Esophagus muscularis mucosa (tissue), 4 donors: ENCODE measurements at regions not wholly inside any gene's neighbourhood (a gene's known extent, or its start where the extent isn't known, plus 50 kb on each side); places are given as distances from the start of the nearest gene placed in this dataset.
A peak's percentile ranks its signal among the peaks of the same experiment; 100 is the strongest.

Experiments
- DNase-seq: peaks from one replicate; pipeline ENCODE4 v3.0.0-alpha.2; 2017; ENCODE audit errors: extremely low spot score
- H3K27ac ChIP-seq, 4 donors: fragments of 200-600 bp; sonication (generic); replicated peaks in 1 of 4; 1 replicate in 3 of 4; 2 replicates in 1 of 4; pipeline ENCODE4 v1.5.1; 2016 to 2019; ENCODE audit warnings: mild to moderate bottlenecking in 1 of 4
- H3K27me3 ChIP-seq, 4 donors: fragments of 200-600 bp; sonication (generic); one replicate each; pipeline versions ENCODE4 v1.5.1 to v1.6.0; 2016 to 2019
- H3K36me3 ChIP-seq, 4 donors: fragments of 200-600 bp; sonication (generic); one replicate each; pipeline ENCODE4 v1.5.1; 2016 to 2019
- H3K4me1 ChIP-seq, 4 donors: fragments of 200-600 bp; sonication (generic); one replicate each; pipeline ENCODE4 v1.5.1; 2016 to 2019
- H3K4me3 ChIP-seq, 4 donors: fragments of 200-600 bp; sonication (generic); 1 replicate in 2 of 4; 2 replicates in 2 of 4; pipeline ENCODE4 v1.5.1; 2016 to 2019; ENCODE audit warnings: mild to moderate bottlenecking in 4 of 4, moderate library complexity in 1 of 4
- H3K9me3 ChIP-seq, 4 donors: fragments of 200-600 bp; sonication (generic); 1 replicate in 3 of 4; 2 replicates in 1 of 4; pipeline ENCODE4 v1.5.1; 2016 to 2019
- CTCF ChIP-seq, 3 experiments: fragments of 200-600 bp in 2 of 3; fragments of 450-650 bp in 1 of 3; sonication (generic) in 2 of 3; IDR thresholded peaks; one replicate each; pipeline ENCODE4 v1.5.1; 2017 to 2019; ENCODE audit warnings: antibody characterized with exemption in 3 of 3, mild to moderate bottlenecking in 2 of 3, moderate library complexity in 1 of 3
- EP300 ChIP-seq: sonication (generic); formaldehyde crosslinking; IDR thresholded peaks from one replicate; pipeline ENCODE4 v1.6.1; 2017; ENCODE audit warnings: antibody characterized with exemption
- POLR2A ChIP-seq: fragments of 450-650 bp; IDR thresholded peaks from one replicate; pipeline ENCODE4 v1.6.1; 2017; ENCODE audit warnings: antibody characterized with exemption, moderate library complexity, mild to moderate bottlenecking, low read depth
- POLR2AphosphoS5 ChIP-seq, 2 donors: sonication (generic); formaldehyde crosslinking; IDR thresholded peaks; one replicate each; pipeline ENCODE4 v1.6.1; 2017; ENCODE audit warnings: antibody characterized with exemption in 2 of 2
- WGBS: methylation state at CpG from one replicate; pipeline ENCODE4 v1.1.5; 2018; 5-methylcytosine and 5-hydroxymethylcytosine counted together
- intact Hi-C: fragments of 100-400 bp; cut with DNase I; formaldehyde crosslinking; loops from one replicate; pipeline ENCODE4 v1.15.1; 2023

DNA sequence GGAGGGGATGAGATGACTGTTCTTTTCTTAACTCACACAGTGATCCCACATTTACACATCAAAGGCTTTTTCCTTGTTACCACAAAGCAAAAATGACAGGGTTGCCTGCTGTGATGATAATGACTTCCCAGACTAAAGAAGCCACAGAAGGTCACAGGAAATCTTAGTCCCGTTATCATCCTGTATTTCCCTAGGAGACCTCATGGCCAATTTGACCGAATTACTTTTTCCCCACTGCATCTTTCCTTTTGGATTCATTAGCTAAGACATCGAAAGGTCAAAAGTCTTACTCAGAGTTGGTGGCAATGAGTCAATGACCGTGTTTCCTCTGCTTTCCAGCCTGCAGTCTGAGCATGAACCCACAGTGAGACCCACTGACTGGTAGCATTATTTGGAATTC is 130.1 kb upstream of the INHBA start:
- Histone ChIP-seq H3K4me1 (peaks cover 7 to 20% (median 19%) of the 10 kb centered on the region in 4 donors), H3K9me3 (no peaks in the 10 kb centered on the region), H3K36me3 (no peaks in the 10 kb centered on the region), H3K27ac (no peak overlapping the region), H3K4me3 (no peak overlapping the region), H3K27me3 (no peaks in the 10 kb centered on the region)
- 76% methylated on average over 4 of the region's 4 CpGs for WGBS
- no peak for DNase-seq
- TF ChIP-seq POLR2AphosphoS5 (IDR thresholded peaks at IDR 0.05) (no peak), POLR2A (no peak), EP300 (no peak), CTCF (IDR thresholded peaks at IDR 0.05) (no peak)
- intact Hi-C loops, result no loop called here

GRCh38 chr7:41830271-41830670 is 127.4 kb upstream of the INHBA start:
- no peaks in the 10 kb centered on the region for H3K27me3 ChIP-seq
- intact Hi-C loops, result no loop called here
- no peaks in the 10 kb centered on the region for H3K36me3 ChIP-seq
- no peak overlapping the region for H3K27ac ChIP-seq
- H3K9me3 ChIP-seq, result no peaks in the 10 kb centered on the region
- H3K4me1 ChIP-seq, result peaks cover 0 to 9% (median 8%) of the 10 kb centered on the region in 4 donors
- DNase-seq, result no peak
- H3K4me3 ChIP-seq, result no peak overlapping the region
- WGBS, result 82% methylated on average over 2 of the region's 2 CpGs
- TF ChIP-seq POLR2AphosphoS5 (IDR thresholded peaks at IDR 0.05) (no peak), EP300 (no peak), CTCF (IDR thresholded peaks at IDR 0.05) (no peak), POLR2A (no peak)

DNA sequence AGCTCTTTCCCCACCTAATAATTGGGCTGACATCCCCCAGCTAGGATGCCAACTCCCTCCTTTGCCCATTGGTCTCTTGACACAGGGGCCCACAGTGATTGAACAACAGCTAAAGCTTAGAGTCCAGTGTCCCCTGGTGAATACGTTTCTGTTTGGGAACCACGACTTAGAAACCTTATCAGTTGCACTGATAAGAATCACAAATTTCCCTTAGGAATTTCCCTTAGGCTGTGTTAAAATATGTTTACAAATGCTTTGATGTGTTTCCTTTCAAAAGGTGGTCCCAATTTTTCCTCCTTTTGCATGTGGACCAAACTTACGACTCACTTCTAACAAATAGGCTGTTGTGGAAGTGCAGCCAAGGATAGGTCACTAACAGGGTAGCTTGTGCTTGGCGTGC is 126.0 kb upstream of the INHBA start:
- Histone ChIP-seq H3K27ac (no peak overlapping the region), H3K36me3 (no peaks in the 10 kb centered on the region), H3K4me1 (no peaks in the 10 kb centered on the region), H3K9me3 (no peaks in the 10 kb centered on the region), H3K4me3 (no peak overlapping the region), H3K27me3 (no peaks in the 10 kb centered on the region)
- WGBS, result 80% methylated on average over 4 of the region's 4 CpGs
- DNase-seq, result no peak
- TF ChIP-seq EP300 (no peak), POLR2A (no peak), CTCF (IDR thresholded peaks at IDR 0.05) (no peak), POLR2AphosphoS5 (IDR thresholded peaks at IDR 0.05) (no peak)
- intact Hi-C loops, result no loop called here

DNA sequence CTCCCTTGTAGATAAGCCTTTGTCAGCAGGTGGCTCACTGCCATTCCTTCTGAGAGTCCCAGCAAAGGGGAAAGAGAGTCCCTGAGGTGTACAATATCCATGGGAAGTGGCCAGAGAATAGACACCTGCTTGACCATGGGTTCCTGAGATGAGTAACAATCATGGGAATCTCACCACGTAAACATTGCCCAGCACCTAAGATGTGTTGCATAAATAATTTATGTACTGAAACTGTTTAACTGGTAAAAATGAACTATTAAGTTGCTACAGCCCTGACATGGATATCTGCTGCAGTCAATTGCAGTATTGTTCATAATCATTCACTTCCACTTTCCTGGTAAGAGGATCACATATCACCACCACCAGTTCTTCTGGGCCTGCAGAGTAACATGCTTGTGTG is 123.8 kb upstream of the INHBA start:
- no peaks in the 10 kb centered on the region for H3K27me3 ChIP-seq
- no peak overlapping the region for H3K4me3 ChIP-seq
- 93% methylated on average over 1 of the region's 1 CpG for WGBS
- H3K9me3 ChIP-seq, result no peaks in the 10 kb centered on the region
- H3K4me1 ChIP-seq, result peaks cover 0 to 5% (median 0%) of the 10 kb centered on the region in 4 donors
- intact Hi-C loops, result no loop called here
- H3K27ac ChIP-seq, result no peak overlapping the region
- DNase-seq, result no peak
- H3K36me3 ChIP-seq, result no peaks in the 10 kb centered on the region
- TF ChIP-seq POLR2AphosphoS5 (IDR thresholded peaks at IDR 0.05) (no peak), CTCF (IDR thresholded peaks at IDR 0.05) (no peak), EP300 (no peak), POLR2A (no peak)

GRCh38 chr7:41825927-41826480 is 123.1 kb upstream of the INHBA start:
- no peak overlapping the region for H3K27ac ChIP-seq
- DNase-seq, result no peak
- intact Hi-C loops, result no loop called here
- H3K4me3 ChIP-seq, result no peak overlapping the region
- WGBS, result 40% methylated on average over 4 of the region's 4 CpGs
- H3K9me3 ChIP-seq, result no peaks in the 10 kb centered on the region
- TF ChIP-seq POLR2AphosphoS5 (IDR thresholded peaks at IDR 0.05) (peak in 1 of 2 donors; percentile 6), CTCF (IDR thresholded peaks at IDR 0.05) (no peak)
- H3K36me3 ChIP-seq, result no peaks in the 10 kb centered on the region
- peaks cover 0 to 5% (median 0%) of the 10 kb centered on the region in 4 donors for H3K4me1 ChIP-seq
- no peaks in the 10 kb centered on the region for H3K27me3 ChIP-seq
